Panc1 (cell line): ENCODE measurements at regions not wholly inside any gene's neighbourhood (a gene's known extent, or its start where the extent isn't known, plus 50 kb on each side); places are given as distances from the start of the nearest gene placed in this dataset.

ENCODE experiments used
- ATAC-seq: fragments of 200-7000 bp; cut with Tn5 transposase; 2 replicates; pipeline ENCODE4 v1.9.1; 2020; ENCODE audit warnings: mild to moderate bottlenecking, moderate library complexity
- BruUV-seq: library from RNA; stranded (reverse); fragments of 400-500 nt; replicated peaks from 2 replicates; lab custom pipeline; 2021; lab: Mats Ljungman, UMichigan
- CTCF ChIA-PET: fragments of 300-600 bp; sonication (Branson Sonifier 250); formaldehyde crosslinking; loops from one replicate; lab custom pipeline; 2022; ENCODE audit warnings: antibody characterized with exemption; lab: Charles Lee
- POLR2A ChIA-PET: fragments of 300-600 bp; sonication (Branson Sonifier 250); formaldehyde crosslinking; loops from one replicate; lab custom pipeline; 2022; ENCODE audit warnings: antibody characterized with exemption; lab: Charles Lee
- DNase-seq: peaks from one replicate; pipeline ENCODE4 v3.0.0-alpha.2; 2010; ENCODE audit warnings: low read depth, low spot score
- H3K27ac ChIP-seq: 2 replicates; pipeline ENCODE4 v1.5.1; 2011; ENCODE audit warnings: mild to moderate bottlenecking, low read length, inconsistent platforms
- H3K27me3 ChIP-seq: fragments of 200-500 bp; sonication (Bioruptor generic); 2 replicates; pipeline ENCODE4 v1.6.0; 2014; ENCODE audit warnings: low read length, inconsistent platforms; ENCODE audit not compliant: control insufficient read depth, insufficient read depth
- H3K36me3 ChIP-seq: fragments of 200-500 bp; sonication (Bioruptor generic); 2 replicates; pipeline ENCODE4 v1.5.1; 2014; ENCODE audit warnings: inconsistent platforms, mild to moderate bottlenecking, low read length, moderate library complexity; ENCODE audit not compliant: control insufficient read depth, insufficient read depth
- H3K4me1 ChIP-seq: 2 replicates; pipeline ENCODE4 v1.5.1; 2011; ENCODE audit warnings: inconsistent platforms, mild to moderate bottlenecking, low read length, moderate library complexity; ENCODE audit not compliant: control insufficient read depth, insufficient read depth
- H3K4me3 ChIP-seq, 2 experiments: 2 replicates each; pipeline ENCODE4 v1.5.1; 2011 to 2012; ENCODE audit warnings: low read depth in 2 of 2, low read length in 2 of 2, mild to moderate bottlenecking in 2 of 2, inconsistent platforms in 1 of 2, moderate library complexity in 1 of 2
- H3K9me3 ChIP-seq: fragments of 200-500 bp; sonication (Bioruptor generic); 2 replicates; pipeline ENCODE4 v1.5.1; 2014; ENCODE audit warnings: low read depth, mild to moderate bottlenecking, inconsistent platforms, low read length, moderate library complexity; ENCODE audit not compliant: control insufficient read depth, insufficient read depth
- CTCF ChIP-seq: fragments of 450-650 bp; IDR thresholded peaks from 2 replicates; pipeline ENCODE4 v1.5.1; 2017; ENCODE audit warnings: mild to moderate bottlenecking
- POLR2AphosphoS5 ChIP-seq: IDR thresholded peaks from 2 replicates; pipeline ENCODE4 v1.6.1; 2012; ENCODE audit warnings: mild to moderate bottlenecking, low read depth, low read length, moderate library complexity
- REST ChIP-seq, 2 experiments: IDR thresholded peaks; 2 replicates each; pipeline ENCODE4 v1.6.1; 2011 to 2012; ENCODE audit warnings: low read depth in 2 of 2, control low read depth in 1 of 2, low read length in 1 of 2, mild to moderate bottlenecking in 1 of 2, moderate library complexity in 1 of 2; ENCODE audit not compliant: insufficient read depth in 1 of 2
- SIN3A ChIP-seq: IDR thresholded peaks from 2 replicates; pipeline ENCODE4 v1.6.1; 2012; ENCODE audit warnings: low read depth, mild to moderate bottlenecking, low read length, moderate library complexity, borderline replicate concordance; ENCODE audit not compliant: insufficient read depth
- TCF7L2 ChIP-seq: IDR thresholded peaks from 2 replicates; pipeline ENCODE4 v1.6.1; 2011; ENCODE audit warnings: mild to moderate bottlenecking, low read depth, low read length, inconsistent platforms
- in situ Hi-C: cut with HindIII; loops from 2 replicates; pipeline ENCODE4 v1.10.0; 2016; ENCODE audit warnings: low sequenced_read_pairs, low pct_unique_long_range_greater_than_20kb
- intact Hi-C: fragments of 100-400 bp; cut with micrococcal nuclease; formaldehyde crosslinking; loops from one replicate; pipeline ENCODE4 v1.10.0; 2022; ENCODE audit not compliant: unreplicated experiment

- TF ChIP-seq TCF7L2 = no peak
- no peak for TF ChIP-seq POLR2AphosphoS5
- intact Hi-C loops (no loop called here), in situ Hi-C loops (no loop called here)
- ChIA-PET POLR2A (no interaction called here), CTCF (no interaction called here)
- no TSS peak for BruUV-seq
- ATAC-seq (no peak), DNase-seq (no peak)
- no peaks in the 10 kb centered on the region for H3K36me3 ChIP-seq
- H3K27ac ChIP-seq = no peak overlapping the region
- H3K9me3 ChIP-seq = no peaks in the 10 kb centered on the region
- H3K27me3 ChIP-seq = no peaks in the 10 kb centered on the region
- no peaks in the 10 kb centered on the region for H3K4me1 ChIP-seq
- no peak overlapping the region for H3K4me3 ChIP-seq
These were observed 261.0 kb downstream of the PDGFC start for GRCh38 chr4:156710365-156711192.

GRCh38 chr4:156705311-156705710 is 266.3 kb downstream of the PDGFC start:
- no peak for ATAC-seq
- TF ChIP-seq TCF7L2 (no peak), CTCF (no peak), REST (IDR thresholded peaks at IDR 0.05; ENCODE audit: insufficient read depth in 1 of 2, low read depth in 2 of 2, low read length in 1 of 2) (no peak), POLR2AphosphoS5 (no peak), SIN3A (no peak)
- CTCF ChIA-PET = no interaction called here
- no peaks in the 10 kb centered on the region for H3K27me3 ChIP-seq
- DNase-seq = no peak
- H3K4me1 ChIP-seq = no peaks in the 10 kb centered on the region
- BruUV-seq = no TSS peak
- no peak overlapping the region for H3K27ac ChIP-seq
- no peaks in the 10 kb centered on the region for H3K36me3 ChIP-seq
- intact Hi-C loops (no loop called here), in situ Hi-C loops (no loop called here)
- POLR2A ChIA-PET = no interaction called here
- no peaks in the 10 kb centered on the region for H3K9me3 ChIP-seq
- no peak overlapping the region for H3K4me3 ChIP-seq

- in situ Hi-C loops = no loop called here
- DNase-seq = no peak
- TF ChIP-seq POLR2AphosphoS5 (no peak), SIN3A (no peak), CTCF (no peak)
- Histone ChIP-seq H3K27me3 (no peaks in the 10 kb centered on the region), H3K4me3 (no peak overlapping the region), H3K9me3 (no peaks in the 10 kb centered on the region), H3K36me3 (no peaks in the 10 kb centered on the region), H3K4me1 (no peaks in the 10 kb centered on the region; the same call in none of the 2 replicates), H3K27ac (no peak overlapping the region)
- no peak for ATAC-seq
- CTCF ChIA-PET = no interaction called here
- intact Hi-C loops = no loop called here
- POLR2A ChIA-PET = no interaction called here
- BruUV-seq = no TSS peak
These were observed 276.4 kb downstream of the PDGFC start for GRCh38 chr4:156695163-156695562.
